ENCODE measurements at regions not wholly inside any gene's neighbourhood (a gene's known extent, or its start where the extent isn't known, plus 50 kb on each side); places are given as distances from the start of the nearest gene placed in this dataset.

DNA sequence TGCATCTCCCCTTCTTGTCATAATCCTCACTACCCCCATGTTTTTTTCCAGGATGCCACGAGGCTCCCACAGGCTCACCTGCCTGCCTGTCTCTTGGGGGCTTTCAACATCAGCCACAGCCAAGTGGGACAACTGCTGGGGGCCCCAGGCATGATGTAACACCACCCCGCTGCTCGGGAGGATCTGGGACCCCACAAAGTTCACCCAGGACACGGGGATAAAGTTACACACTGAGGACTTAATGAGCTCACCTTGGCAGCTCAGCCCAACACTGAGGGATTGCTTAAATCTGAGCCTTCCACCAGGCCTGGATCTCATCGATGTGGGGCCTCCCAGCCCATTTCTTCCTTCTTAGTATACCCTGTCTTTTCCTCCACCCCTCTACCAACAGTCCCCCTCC lies 56.4 kb upstream of the NNAT start:
- Histone ChIP-seq H2AFZ (ENCODE audit: low read depth) (no peak overlapping the region), H3F3A (replicated peaks; ENCODE audit: insufficient read depth) (no peaks in the 10 kb centered on the region), H3K27me3 (ENCODE audit: insufficient read depth) (peaks cover 20% of the 10 kb centered on the region; the same call in 1 of the 2 replicates), H3K27ac (ENCODE audit: low read depth in 2 of 2, low read length in 1 of 2) (no peak overlapping the region), H3K9ac (no peak overlapping the region), H3K4me2 (no peak overlapping the region), H3K4me1 (ENCODE audit: control insufficient read depth in 1 of 2, insufficient read depth in 2 of 2, low read depth in 1 of 2, low read length in 1 of 2) (no peaks in the 10 kb centered on the region; a peak in 1 of 4 replicates), H3K79me2 (ENCODE audit: insufficient read depth) (no peaks in the 10 kb centered on the region), H3K4me3 (ENCODE audit: low read depth in 2 of 2, low read length in 1 of 2) (no peak overlapping the region), H3K36me3 (replicated peaks in 1 of 2; ENCODE audit: control insufficient read depth in 1 of 2, insufficient read depth in 2 of 2, low read length in 1 of 2) (no peaks in the 10 kb centered on the region), H3K9me3 (no peaks in the 10 kb centered on the region), H3K9me2 (no peaks in the 10 kb centered on the region), H4K20me1 (ENCODE audit: insufficient read depth) (no peaks in the 10 kb centered on the region)
- CTCF ChIA-PET = no interaction called here
- POLR2A ChIA-PET = no interaction called here
- 22% methylated on average over 3 of the region's 5 CpGs for WGBS (ENCODE audit: low lambda C conversion rate)
- DNase-seq = no peak
- no peak for TF ChIP-seq YY1 (IDR thresholded peaks at IDR 0.05; ENCODE audit: low read depth)
- TF ChIP-seq TAF1 (IDR thresholded peaks at IDR 0.05; ENCODE audit: borderline replicate concordance, low read depth, low read length) = no peak
